Thoracic aorta (tissue), 2 donors: ENCODE measurements at regions not wholly inside any gene's neighbourhood (a gene's known extent, or its start where the extent isn't known, plus 50 kb on each side); places are given as distances from the start of the nearest gene placed in this dataset.
"Not testable (repeated sequence)": the region's sequence is repeated elsewhere in the genome, so short reads cannot be mapped to it uniquely, and the experiment has no call there.

Source experiments
- ATAC-seq: fragments of 150-250 bp; one replicate; pipeline ENCODE4 v1.8.0; 2017; ENCODE audit warnings: low read depth; ENCODE audit not compliant: insufficient number of reproducible peaks, low FRiP score
- DNase-seq: peaks from one replicate; pipeline ENCODE4 v3.0.0-alpha.2; 2020; ENCODE audit warnings: low spot score
- H3K27ac ChIP-seq, 2 donors: fragments of 200-600 bp; sonication (generic); 1 replicate in 1 of 2; 2 replicates in 1 of 2; pipeline ENCODE4 v1.5.1; 2016; ENCODE audit warnings: mild to moderate bottlenecking in 2 of 2, moderate library complexity in 2 of 2
- H3K27me3 ChIP-seq: fragments of 200-600 bp; sonication (generic); replicated peaks from 2 replicates; pipeline ENCODE4 v1.6.0; 2016; ENCODE audit warnings: mild to moderate bottlenecking; ENCODE audit not compliant: insufficient read depth
- H3K36me3 ChIP-seq: fragments of 200-600 bp; sonication (generic); one replicate; pipeline ENCODE4 v1.5.1; 2016
- H3K4me1 ChIP-seq, 2 donors: fragments of 200-600 bp; sonication (generic); 1 replicate in 1 of 2; 2 replicates in 1 of 2; pipeline versions ENCODE4 v1.5.1 to v1.6.0; 2016; ENCODE audit warnings: low read depth in 2 of 2, mild to moderate bottlenecking in 1 of 2; ENCODE audit not compliant: control insufficient read depth in 1 of 2
- H3K4me3 ChIP-seq: fragments of 200-600 bp; sonication (generic); 2 replicates; pipeline ENCODE4 v1.5.1; 2016; ENCODE audit warnings: mild to moderate bottlenecking
- H3K9me3 ChIP-seq: fragments of 200-600 bp; sonication (generic); 2 replicates; pipeline ENCODE4 v1.5.1; 2016
- TF ChIP-seq, protein P1 (sequence below): fragments of 200-600 bp; sonication (generic); IDR thresholded peaks from one replicate; pipeline ENCODE4 v1.5.1; 2019; ENCODE audit warnings: antibody characterized with exemption

DNA sequence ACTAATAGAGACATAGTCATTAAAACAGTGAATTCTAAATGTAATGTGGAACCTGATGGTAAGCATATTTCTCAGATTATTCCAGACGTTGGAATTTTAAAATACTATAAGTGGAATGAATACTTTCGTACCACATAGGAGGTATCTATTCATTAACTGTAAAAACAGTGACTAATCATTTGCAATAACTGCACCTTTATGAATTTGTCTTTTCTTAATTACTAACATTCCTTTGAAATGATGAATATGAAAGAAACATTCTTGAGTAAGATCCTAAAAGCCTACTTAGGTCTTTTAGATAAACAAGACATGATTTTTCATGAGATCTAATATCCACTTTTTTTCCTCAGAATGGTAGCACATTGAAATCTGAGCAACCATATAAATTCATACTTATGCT lies 549.0 kb upstream of the LRRN3 start:
- ATAC-seq (no peak), DNase-seq (no peak)
- TF ChIP-seq, protein P1, sequence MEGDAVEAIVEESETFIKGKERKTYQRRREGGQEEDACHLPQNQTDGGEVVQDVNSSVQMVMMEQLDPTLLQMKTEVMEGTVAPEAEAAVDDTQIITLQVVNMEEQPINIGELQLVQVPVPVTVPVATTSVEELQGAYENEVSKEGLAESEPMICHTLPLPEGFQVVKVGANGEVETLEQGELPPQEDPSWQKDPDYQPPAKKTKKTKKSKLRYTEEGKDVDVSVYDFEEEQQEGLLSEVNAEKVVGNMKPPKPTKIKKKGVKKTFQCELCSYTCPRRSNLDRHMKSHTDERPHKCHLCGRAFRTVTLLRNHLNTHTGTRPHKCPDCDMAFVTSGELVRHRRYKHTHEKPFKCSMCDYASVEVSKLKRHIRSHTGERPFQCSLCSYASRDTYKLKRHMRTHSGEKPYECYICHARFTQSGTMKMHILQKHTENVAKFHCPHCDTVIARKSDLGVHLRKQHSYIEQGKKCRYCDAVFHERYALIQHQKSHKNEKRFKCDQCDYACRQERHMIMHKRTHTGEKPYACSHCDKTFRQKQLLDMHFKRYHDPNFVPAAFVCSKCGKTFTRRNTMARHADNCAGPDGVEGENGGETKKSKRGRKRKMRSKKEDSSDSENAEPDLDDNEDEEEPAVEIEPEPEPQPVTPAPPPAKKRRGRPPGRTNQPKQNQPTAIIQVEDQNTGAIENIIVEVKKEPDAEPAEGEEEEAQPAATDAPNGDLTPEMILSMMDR = no peak

DNA sequence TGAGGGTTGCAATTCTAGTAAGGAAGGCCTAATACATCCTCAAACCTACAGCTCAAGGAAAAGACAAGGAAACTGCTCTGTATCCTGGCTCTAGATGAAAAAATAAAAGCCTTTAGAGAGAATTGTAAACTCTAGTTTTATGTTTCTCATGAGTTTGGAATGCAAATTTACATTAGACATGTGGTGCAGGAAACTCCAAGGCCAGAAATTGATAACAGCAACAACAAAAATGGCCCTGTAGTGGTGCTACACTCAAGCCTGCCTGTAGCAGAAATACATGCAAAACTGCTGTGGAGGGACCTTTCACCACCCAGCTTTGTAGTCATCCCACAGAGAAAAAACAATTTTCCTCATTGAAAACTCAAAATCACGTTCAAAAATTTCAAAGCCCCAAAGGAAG lies 546.7 kb upstream of the LRRN3 start:
- TF ChIP-seq, protein P1 = no peak
- Histone ChIP-seq H3K27me3 (no peaks in the 10 kb centered on the region), H3K27ac (no peak overlapping the region), H3K36me3 (no peaks in the 10 kb centered on the region), H3K9me3 (no peaks in the 10 kb centered on the region), H3K4me3 (no peak overlapping the region), H3K4me1 (no peaks in the 10 kb centered on the region)
- ATAC-seq (no peak), DNase-seq (no peak)

More for the DNA sequence above, 549.0 kb upstream of the LRRN3 start:
- Histone ChIP-seq H3K4me1 (no peaks in the 10 kb centered on the region), H3K27ac (no peak overlapping the region), H3K36me3 (no peaks in the 10 kb centered on the region), H3K4me3 (no peak overlapping the region), H3K27me3 (no peaks in the 10 kb centered on the region), H3K9me3 (no peaks in the 10 kb centered on the region)

DNA sequence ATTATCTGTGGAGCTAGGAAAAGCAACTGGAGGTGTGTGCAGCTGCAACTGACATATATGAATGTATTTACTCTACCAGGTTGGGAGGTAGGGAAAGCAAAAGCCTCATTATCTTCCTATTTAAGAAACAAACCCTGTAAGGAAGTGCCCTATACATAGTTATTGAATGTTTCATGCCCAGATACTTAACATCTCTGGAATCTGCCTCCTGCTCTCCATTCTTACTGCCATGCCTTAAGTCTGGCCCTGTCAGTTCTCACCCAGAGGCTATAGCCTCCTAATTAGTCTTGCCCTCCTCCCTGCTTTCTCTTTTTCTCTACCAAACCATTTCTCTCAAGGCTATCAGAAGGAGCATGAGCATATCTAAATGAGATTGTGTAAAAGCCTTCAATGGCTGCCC lies 542.6 kb upstream of the LRRN3 start:
- DNase-seq = no peak
- no peak overlapping the region for H3K27ac ChIP-seq
- no peaks in the 10 kb centered on the region for H3K27me3 ChIP-seq
- H3K4me1 ChIP-seq = no peaks in the 10 kb centered on the region
- no peak overlapping the region for H3K4me3 ChIP-seq
- H3K9me3 ChIP-seq = peaks cover 10% of the 10 kb centered on the region
- ATAC-seq = no peak
- H3K36me3 ChIP-seq = no peaks in the 10 kb centered on the region
- TF ChIP-seq, protein P1 = no peak

DNA sequence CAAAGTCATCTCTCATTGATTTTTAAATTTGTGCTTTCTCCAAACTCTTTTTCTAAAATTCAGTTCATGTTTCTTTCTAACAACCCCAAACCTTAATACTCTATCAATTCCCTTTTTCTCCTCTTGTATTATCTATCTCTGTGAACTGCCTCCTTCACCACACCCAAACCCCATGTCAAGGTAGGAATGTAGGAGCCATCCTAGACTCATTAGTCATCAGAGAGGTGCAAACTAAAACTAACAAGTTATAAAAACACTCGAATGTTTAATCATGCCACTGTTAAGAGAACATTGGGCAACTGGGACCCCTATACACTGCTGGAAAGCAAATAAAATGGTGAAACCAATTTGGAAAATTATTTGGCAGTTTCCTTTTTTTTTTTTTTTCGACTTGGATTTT lies 533.8 kb upstream of the LRRN3 start:
- no peaks in the 10 kb centered on the region for H3K36me3 ChIP-seq
- H3K27me3 ChIP-seq = no peaks in the 10 kb centered on the region
- H3K27ac ChIP-seq = no peak overlapping the region
- no peaks in the 10 kb centered on the region for H3K4me1 ChIP-seq
- H3K9me3 ChIP-seq = no peaks in the 10 kb centered on the region
- TF ChIP-seq, protein P1 = no peak
- DNase-seq (no peak), ATAC-seq (no peak)
- H3K4me3 ChIP-seq = no peak overlapping the region

DNA sequence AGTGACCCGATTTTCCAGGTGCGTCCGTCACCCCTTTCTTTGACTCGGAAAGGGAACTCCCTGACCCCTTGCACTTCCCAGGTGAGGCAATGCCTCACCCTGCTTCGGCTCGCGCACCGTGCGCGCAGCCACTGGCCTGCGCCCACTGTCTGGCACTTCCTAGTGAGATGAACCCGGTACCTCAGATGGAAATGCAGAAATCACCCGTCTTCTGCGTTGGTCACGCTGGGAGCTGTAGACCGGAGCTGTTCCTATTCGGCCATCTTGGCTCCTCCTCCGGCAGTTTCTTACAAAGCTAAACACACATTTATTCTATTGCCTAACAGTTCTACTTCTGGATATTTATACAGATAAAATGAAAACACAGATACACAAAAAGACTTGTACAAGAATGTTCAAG lies 527.6 kb upstream of the LRRN3 start:
- H3K4me3 ChIP-seq, H3K27ac ChIP-seq, ATAC-seq, H3K9me3 ChIP-seq, H3K4me1 ChIP-seq, DNase-seq, H3K36me3 ChIP-seq, H3K27me3 ChIP-seq: not testable (repeated sequence)

DNA sequence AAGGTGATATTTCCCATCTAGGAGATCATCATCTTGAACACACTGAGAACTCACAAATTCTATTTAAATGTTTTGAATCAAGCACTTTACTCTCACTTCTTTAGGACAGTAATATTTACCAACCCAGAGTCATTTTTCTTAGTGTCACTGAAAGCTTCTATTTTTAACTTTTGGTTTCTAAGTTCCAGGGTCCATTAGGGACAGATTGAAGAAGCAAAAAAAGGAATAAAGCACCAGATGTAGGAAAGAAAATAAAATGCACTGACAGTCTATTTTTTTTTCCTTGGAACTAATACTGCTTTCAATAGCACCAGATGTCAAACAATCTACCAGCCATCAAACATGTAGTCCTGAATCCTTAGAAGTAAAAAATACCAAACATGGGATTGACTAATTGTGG lies 526.7 kb upstream of the LRRN3 start:
- no peak for DNase-seq
- no peaks in the 10 kb centered on the region for H3K9me3 ChIP-seq
- H3K27me3 ChIP-seq = no peaks in the 10 kb centered on the region
- peaks cover 0 to 6% of the 10 kb centered on the region in 2 donors for H3K4me1 ChIP-seq
- ATAC-seq = no peak
- no peak overlapping the region for H3K4me3 ChIP-seq
- no peaks in the 10 kb centered on the region for H3K36me3 ChIP-seq
- TF ChIP-seq, protein P1 = no peak
- no peak overlapping the region for H3K27ac ChIP-seq
